ENCODE measurements at regions not wholly inside any gene's neighbourhood (a gene's known extent, or its start where the extent isn't known, plus 50 kb on each side); places are given as distances from the start of the nearest gene placed in this dataset.
A peak's percentile ranks its signal among the peaks of the same experiment; 100 is the strongest.

GRCh38 chr2:64317707-64318475 is 136.1 kb upstream of the LGALSL start:
- DNase-seq (ENCODE audit: low read depth, low spot score) = no peak

DNA sequence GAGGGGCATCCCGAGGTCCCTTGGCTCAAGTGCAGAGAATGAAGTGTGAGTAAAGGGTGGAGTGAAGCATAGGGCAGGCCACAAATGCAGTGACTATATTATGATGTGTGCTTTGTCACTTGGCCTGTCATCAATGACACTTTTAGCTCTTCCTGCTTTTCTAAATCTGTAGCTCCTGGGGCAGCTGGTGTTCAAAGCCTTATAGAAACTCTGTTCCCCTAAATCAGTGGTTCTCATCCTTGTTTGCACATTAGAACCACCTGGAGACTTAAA is 135.6 kb upstream of the LGALSL start:
- no peak for DNase-seq (ENCODE audit: low read depth, low spot score)

DNA sequence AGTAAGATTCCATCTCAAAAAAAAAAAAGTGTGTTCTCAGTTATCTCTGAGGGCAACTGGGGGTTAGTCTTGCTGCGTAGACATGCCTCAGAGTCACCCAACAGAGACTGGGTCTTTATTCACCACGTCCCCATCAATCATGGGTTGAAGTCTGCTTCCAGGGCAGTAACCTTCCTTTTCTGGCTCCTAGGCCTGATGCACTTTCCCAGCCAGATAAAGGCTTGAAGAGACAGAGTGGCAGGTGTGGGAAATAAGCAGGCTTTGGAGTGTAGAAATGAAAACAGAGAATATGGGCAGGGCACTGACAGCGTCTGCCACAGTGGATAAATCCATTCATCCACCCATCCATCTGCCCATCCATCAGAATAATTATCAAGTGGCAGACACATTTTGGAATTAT is 134.1 kb upstream of the LGALSL start:
- DNase-seq (ENCODE audit: low read depth, low spot score) = no peak

DNA sequence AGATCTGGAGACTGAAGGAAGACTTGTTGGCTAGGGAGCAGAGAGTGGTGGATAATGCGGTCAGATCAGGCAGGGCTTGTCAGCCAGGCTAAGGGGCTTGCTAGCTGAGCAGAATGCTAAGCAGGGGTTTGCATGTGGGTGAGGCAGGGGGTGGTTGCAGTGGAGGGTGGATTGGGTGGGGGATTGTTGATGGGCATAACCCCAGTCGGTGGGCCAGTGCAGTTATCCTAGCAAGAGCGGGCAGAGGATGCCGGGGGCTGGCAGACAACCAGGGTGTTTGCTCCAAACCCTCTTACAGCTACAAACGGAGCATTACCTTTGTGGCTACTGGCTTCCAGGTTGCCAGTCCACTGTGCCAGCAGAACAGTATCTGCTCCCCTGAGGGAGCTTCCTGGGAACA is 131.5 kb upstream of the LGALSL start:
- no peak for DNase-seq (ENCODE audit: low read depth, low spot score)

DNA sequence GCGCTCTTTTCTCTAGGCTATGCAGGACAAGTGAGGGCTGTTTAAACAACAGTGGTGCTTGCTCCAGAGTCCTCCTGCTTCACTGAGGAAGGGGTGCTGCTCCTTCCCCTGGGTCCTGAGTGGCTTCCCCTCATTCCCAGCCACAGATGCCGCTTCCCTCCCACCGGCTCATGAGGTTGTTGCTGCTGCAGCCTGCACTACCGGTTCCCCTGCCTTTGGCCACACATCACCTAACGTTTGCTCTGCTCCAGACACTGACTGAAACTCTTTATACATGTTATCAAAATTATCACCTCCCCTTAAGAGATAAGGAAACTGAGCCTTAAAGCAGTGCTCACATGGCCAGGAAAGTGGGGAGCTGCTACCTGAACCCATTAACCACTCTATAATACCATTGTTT is 130.8 kb upstream of the LGALSL start:
- DNase-seq (ENCODE audit: low read depth, low spot score) = no peak

DNA sequence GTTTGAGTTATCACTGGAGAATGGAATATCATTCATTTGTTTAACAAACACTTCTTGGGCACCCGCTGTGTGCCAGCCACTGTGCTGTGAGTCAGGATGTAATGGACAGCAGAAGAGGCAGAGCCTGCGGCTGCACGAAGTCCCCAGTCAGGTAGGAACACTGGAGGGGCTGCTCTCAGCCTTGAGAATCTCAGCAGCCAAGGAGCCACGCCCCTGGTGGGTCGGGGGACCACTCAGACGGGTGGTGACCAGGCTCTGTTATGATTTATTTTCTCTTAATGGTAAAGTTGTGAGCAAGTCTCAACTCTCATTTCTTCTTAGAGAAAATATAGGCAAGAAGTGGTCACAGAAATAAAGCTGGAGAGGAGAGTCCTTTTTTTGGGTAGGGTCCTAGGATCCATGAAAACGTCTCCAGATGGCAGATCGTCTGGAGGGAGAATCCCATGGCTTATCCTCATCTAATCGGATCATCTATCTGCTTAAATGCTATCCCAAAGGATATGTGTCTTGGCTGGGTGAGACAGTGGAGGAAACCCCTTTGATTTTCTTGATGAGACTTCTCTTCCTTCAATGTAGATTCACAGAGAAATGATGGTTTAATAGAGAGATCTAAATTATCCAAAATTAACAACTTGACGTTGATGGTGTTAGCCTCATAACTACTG is 129.1 kb upstream of the LGALSL start:
- DNase-seq (ENCODE audit: low read depth, low spot score) = no peak

- no peak for DNase-seq (ENCODE audit: low read depth, low spot score)
These were observed 128.5 kb upstream of the LGALSL start for GRCh38 chr2:64325477-64325851.

- DNase-seq (ENCODE audit: low read depth, low spot score) = no peak
These were observed 127.9 kb upstream of the LGALSL start for GRCh38 chr2:64325852-64326577.

DNA sequence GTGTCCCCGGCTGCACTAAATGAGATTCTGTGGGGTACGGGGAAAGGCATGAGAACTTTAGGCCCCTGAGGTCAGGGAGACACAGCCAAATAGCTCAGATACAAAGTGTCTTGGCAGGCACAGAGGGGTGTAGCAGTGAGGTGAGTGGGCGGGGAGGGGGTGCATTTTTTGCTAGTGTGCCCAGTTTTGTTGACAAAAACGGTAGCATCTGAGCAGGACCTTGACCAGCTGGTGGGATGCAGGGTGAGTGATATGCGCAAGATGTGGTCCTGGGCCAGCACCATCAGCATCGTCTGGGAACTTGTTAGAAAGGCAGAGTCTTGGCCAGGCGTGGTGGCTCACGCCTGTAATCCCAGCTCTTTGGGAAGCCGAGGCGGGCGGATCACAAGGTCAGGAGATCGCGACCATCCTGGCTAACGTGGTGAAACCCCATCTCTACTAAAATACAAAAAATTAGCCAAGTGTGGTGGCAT is 127.3 kb upstream of the LGALSL start:
- no peak for DNase-seq (ENCODE audit: low read depth, low spot score)

DNA sequence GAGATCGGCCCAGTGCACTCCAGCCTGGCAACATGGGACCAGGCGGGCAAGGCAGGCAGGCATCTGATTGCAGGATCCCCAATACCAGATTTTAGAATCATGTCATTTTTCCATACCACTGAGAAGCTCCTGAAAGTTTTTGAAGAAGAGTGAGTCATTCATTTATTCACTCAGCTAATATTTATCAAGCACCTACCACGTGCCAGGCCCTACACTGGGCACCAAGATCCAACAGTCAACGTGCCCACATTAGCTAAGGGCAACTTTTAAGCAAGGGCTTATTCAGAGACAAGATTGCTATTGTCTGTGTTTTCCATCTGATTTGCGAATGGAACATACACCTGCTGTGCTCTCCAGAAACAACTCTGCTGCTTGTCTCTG is 126.8 kb upstream of the LGALSL start:
- no peak for DNase-seq (ENCODE audit: low read depth, low spot score)

- DNase-seq (ENCODE audit: low read depth, low spot score) = peak; percentile 67
These were observed 126.2 kb upstream of the LGALSL start for GRCh38 chr2:64327510-64328414.

- no peak for DNase-seq (ENCODE audit: low read depth, low spot score)
These were observed 125.6 kb upstream of the LGALSL start for GRCh38 chr2:64328415-64328722.

- no peak for DNase-seq (ENCODE audit: low read depth, low spot score)
These were observed 125.2 kb upstream of the LGALSL start for GRCh38 chr2:64328756-64329155.

GRCh38 chr2:64329848-64330247 is 124.1 kb upstream of the LGALSL start:
- DNase-seq (ENCODE audit: low read depth, low spot score) = no peak

DNA sequence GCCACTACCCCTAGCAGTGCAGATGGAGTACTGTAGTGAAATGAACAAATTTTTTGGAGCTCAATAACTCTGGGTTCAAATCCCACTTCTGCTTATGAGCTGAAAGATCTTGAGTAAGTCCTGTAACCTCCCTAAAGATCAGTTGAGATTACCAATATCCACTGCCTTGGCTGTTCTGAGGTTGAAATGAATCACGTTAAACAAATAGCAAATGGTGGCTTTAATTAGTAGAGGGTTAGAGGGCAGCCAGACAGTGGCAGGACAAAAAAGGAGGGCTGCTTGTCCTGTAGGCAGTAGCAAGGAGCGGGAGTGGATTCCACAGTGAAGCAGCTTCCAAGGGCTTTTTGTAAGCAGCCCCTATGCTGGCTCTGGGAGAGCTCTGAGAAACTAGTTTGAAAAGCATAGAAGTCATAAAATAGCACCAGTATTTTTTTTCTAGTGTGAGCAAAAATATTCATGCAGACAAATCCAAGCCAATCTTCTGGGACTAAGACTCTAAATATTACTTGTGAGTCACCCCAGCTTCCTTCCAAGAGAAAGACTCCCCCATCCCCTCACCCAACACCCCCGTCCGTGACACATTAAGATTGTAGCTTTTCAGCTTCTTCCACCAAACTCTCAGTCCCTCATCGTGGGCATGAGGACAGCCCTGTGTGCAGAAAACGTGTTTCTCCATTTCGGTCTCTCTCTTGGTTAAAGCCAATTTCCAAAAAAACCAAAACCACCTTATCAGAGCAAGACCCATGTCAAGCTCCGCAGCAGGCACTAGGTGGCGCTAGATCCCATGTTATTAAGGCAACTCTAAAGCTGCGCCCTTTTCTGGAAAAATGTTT is 123.5 kb upstream of the LGALSL start:
- DNase-seq (ENCODE audit: low read depth, low spot score) = peak; percentile 91

GRCh38 chr2:64331114-64331645 is 122.8 kb upstream of the LGALSL start:
- no peak for DNase-seq (ENCODE audit: low read depth, low spot score)

GRCh38 chr2:64331849-64332699 is 121.9 kb upstream of the LGALSL start:
- DNase-seq (ENCODE audit: low read depth, low spot score) = no peak

DNA sequence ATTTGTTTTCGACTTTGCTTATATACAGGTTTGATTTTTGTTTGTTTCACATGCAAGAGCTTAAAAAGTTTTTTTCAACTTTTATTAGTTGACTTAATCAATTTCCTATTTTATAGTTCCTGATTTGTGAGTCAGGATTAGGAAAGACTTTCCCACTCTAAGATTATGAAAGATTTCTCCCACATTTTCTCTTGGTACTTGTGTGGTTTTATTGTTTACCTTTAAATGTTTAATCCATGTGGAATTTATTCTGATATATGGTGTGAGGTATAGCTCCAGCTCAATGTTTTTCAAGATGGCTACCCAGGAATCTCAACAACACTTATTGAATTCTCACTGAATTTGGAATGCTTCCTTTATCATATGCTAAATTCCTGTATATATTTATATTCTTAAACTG is 117.8 kb upstream of the LGALSL start:
- no peak for DNase-seq (ENCODE audit: low read depth, low spot score)

DNA sequence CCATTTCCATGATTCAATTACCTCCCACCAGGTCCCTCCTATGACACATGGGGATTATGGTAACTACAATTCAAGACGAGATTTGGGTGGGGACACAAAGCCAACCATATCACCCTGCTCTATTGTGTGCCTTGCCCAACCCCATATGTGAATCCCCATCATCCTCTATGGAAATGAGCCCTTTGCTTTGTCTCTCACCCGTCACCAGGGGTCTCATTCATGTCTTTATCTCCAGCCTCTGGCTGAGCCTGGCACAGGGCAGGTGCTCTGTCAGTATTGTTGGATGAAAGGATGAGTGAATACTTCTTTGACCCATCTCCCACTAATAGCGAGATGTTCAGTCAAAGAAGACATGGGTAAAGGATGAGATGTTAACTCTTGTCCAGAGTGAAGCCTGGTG is 116.6 kb upstream of the LGALSL start:
- no peak for DNase-seq (ENCODE audit: low read depth, low spot score)

GRCh38 chr2:64338108-64338507 is 115.9 kb upstream of the LGALSL start:
- no peak for DNase-seq (ENCODE audit: low read depth, low spot score)
